HG03565 (cell line): ENCODE measurements at regions not wholly inside any gene's neighbourhood (a gene's known extent, or its start where the extent isn't known, plus 50 kb on each side); places are given as distances from the start of the nearest gene placed in this dataset.
"Not testable (repeated sequence)": the region's sequence is repeated elsewhere in the genome, so short reads cannot be mapped to it uniquely, and the experiment has no call there.

ENCODE experiments used
- ATAC-seq: cut with Tn5 transposase; IDR thresholded peaks from one replicate; pipeline ENCODE4 v1.9.1; 2021; ENCODE audit warnings: mild to moderate bottlenecking, moderate library complexity; ENCODE audit not compliant: unreplicated experiment

GRCh38 chr5:89199306-89199705 is 316.3 kb upstream of the MEF2C start:
- ATAC-seq, result no peak

- no peak for ATAC-seq
Measured at GRCh38 chr5:89191374-89191773, 308.4 kb upstream of the MEF2C start.

GRCh38 chr5:89190515-89191265 is 307.7 kb upstream of the MEF2C start:
- no peak for ATAC-seq

- no peak for ATAC-seq
Measured at GRCh38 chr5:89187883-89188465, 305.0 kb upstream of the MEF2C start.

GRCh38 chr5:89187268-89187667 is 304.3 kb upstream of the MEF2C start:
- ATAC-seq, result no peak

GRCh38 chr5:89181546-89181945 is 298.6 kb upstream of the MEF2C start:
- ATAC-seq, result no peak

GRCh38 chr5:89179731-89180130 is 296.7 kb upstream of the MEF2C start:
- ATAC-seq, result no peak

GRCh38 chr5:89178541-89178940 is 295.6 kb upstream of the MEF2C start:
- ATAC-seq, result no peak

GRCh38 chr5:89173528-89173927 is 290.5 kb upstream of the MEF2C start:
- ATAC-seq, result no peak

GRCh38 chr5:89168766-89169165 is 285.8 kb upstream of the MEF2C start:
- peak; percentile 90 for ATAC-seq

- not testable (repeated sequence) for ATAC-seq
Measured at GRCh38 chr5:89164703-89165102, 281.7 kb upstream of the MEF2C start.

GRCh38 chr5:89156226-89156625 is 273.2 kb upstream of the MEF2C start:
- ATAC-seq, result no peak

- no peak for ATAC-seq
Measured at GRCh38 chr5:89147031-89147430, 264.0 kb upstream of the MEF2C start.

GRCh38 chr5:89137148-89137547 is 254.2 kb upstream of the MEF2C start:
- ATAC-seq, result no peak

GRCh38 chr5:89133975-89134374 is 251.0 kb upstream of the MEF2C start:
- no peak for ATAC-seq

- ATAC-seq, result no peak
Measured at GRCh38 chr5:89133129-89133528, 250.1 kb upstream of the MEF2C start.

- ATAC-seq, result no peak
Measured at GRCh38 chr5:89130851-89131250, 247.9 kb upstream of the MEF2C start.

GRCh38 chr5:89129941-89130340 is 247.0 kb upstream of the MEF2C start:
- ATAC-seq, result no peak

GRCh38 chr5:89128906-89129625 is 246.1 kb upstream of the MEF2C start:
- no peak for ATAC-seq

GRCh38 chr5:89128092-89128491 is 245.1 kb upstream of the MEF2C start:
- ATAC-seq, result no peak

GRCh38 chr5:89127191-89127590 is 244.2 kb upstream of the MEF2C start:
- no peak for ATAC-seq

GRCh38 chr5:89125372-89125771 is 242.4 kb upstream of the MEF2C start:
- ATAC-seq, result no peak
